C4-2B (cell line): ENCODE measurements at regions not wholly inside any gene's neighbourhood (a gene's known extent, or its start where the extent isn't known, plus 50 kb on each side); places are given as distances from the start of the nearest gene placed in this dataset.

Experiments
- CTCF ChIP-seq: fragments of 450-650 bp; conservative IDR thresholded peaks from 2 replicates; pipeline ENCODE4 v1.5.1; 2017; ENCODE audit warnings: mild to moderate bottlenecking
- ZFX ChIP-seq: fragments of 450-650 bp; IDR thresholded peaks from 2 replicates; pipeline ENCODE4 v1.6.1; 2017

- TF ChIP-seq CTCF: no peak
- no peak for TF ChIP-seq ZFX
Measured at GRCh38 chr15:69652751-69653305, 200.2 kb downstream of the RPLP1 start.
